Activated T-helper 17 cell treated with anti-CD3 and anti-CD28 coated beads, Interleukin-2, amount 50 U/mL, for 72 hours (primary cell): ENCODE measurements at regions not wholly inside any gene's neighbourhood (a gene's known extent, or its start where the extent isn't known, plus 50 kb on each side); places are given as distances from the start of the nearest gene placed in this dataset.

Experiments used
- ATAC-seq: fragments of 150-1000 bp; cut with Tn5 transposase; replicated peaks from 2 replicates; pipeline ENCODE4 v1.10.0; 2021; ENCODE audit warnings: mild to moderate bottlenecking, moderate library complexity
- H3K27ac Mint-ChIP-seq: one replicate; pipeline ENCODE4 v1.8.0; 2022; ENCODE audit warnings: mixed read lengths
- H3K27me3 Mint-ChIP-seq: one replicate; pipeline ENCODE4 v1.8.0; 2022; ENCODE audit warnings: mixed read lengths
- H3K36me3 Mint-ChIP-seq: one replicate; pipeline ENCODE4 v1.8.0; 2022; ENCODE audit warnings: low read depth, mild to moderate bottlenecking, mixed read lengths
- H3K4me1 Mint-ChIP-seq: one replicate; pipeline ENCODE4 v1.8.0; 2022; ENCODE audit warnings: mixed read lengths
- H3K4me3 Mint-ChIP-seq: one replicate; pipeline ENCODE4 v1.8.0; 2022; ENCODE audit warnings: mild to moderate bottlenecking, mixed read lengths
- H3K9me3 Mint-ChIP-seq: one replicate; pipeline ENCODE4 v1.8.0; 2022; ENCODE audit warnings: mixed read lengths

- Mint-ChIP-seq H3K27me3 (no peaks in the 10 kb centered on the region), H3K36me3 (no peaks in the 10 kb centered on the region), H3K4me1 (no peaks in the 10 kb centered on the region)
Observed at GRCh38 chr2:139165601-139166000, 385.4 kb upstream of the NXPH2 start.

DNA sequence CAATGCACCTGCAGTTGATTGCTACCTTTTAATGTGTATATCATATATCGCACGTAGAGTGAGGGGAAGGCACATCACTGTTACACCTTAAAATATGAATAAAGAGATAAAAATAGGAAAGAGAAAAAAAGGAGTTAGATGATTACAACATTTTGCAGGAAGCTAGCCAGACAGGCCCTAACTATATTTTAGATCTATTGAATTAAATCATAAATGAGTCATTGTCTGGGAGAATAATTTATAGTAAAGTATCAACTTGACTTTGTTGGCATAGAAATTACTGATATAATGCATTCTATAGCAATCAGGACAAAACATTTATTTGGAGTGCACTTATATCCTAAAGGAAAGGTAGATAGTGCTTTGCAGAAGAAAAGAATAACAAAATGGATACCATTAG, 384.9 kb upstream of the NXPH2 start:
- Mint-ChIP-seq H3K4me3 (no peak overlapping the region), H3K4me1 (no peaks in the 10 kb centered on the region), H3K9me3 (peaks cover 8% of the 10 kb centered on the region), H3K36me3 (no peaks in the 10 kb centered on the region), H3K27ac (no peak overlapping the region), H3K27me3 (no peaks in the 10 kb centered on the region)
- no peak for ATAC-seq

More at GRCh38 chr2:139165601-139166000, 385.4 kb upstream of the NXPH2 start:
- peaks cover 8% of the 10 kb centered on the region for H3K9me3 Mint-ChIP-seq
- no peak overlapping the region for H3K27ac Mint-ChIP-seq
- no peak for ATAC-seq
- H3K4me3 Mint-ChIP-seq: no peak overlapping the region

DNA sequence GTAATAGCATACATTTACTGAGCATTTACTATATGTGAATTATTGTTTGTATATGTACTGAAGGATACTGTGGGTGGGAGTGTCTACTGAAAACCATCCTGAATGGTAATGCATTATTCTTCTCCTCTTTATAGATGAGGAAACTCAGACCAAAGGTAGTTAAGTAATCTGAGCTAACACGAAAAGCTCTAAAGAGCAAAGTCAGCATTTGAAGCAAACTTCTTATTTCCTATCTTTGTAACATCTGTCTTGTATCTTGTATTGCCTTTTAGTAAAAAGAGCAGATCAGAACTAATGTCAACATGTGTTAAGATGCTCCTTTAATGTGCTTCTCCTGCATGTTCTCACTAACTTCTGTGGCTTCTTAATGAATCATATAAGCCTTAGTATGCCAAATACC, 382.8 kb upstream of the NXPH2 start:
- Mint-ChIP-seq H3K4me1 (no peaks in the 10 kb centered on the region), H3K27ac (no peak overlapping the region), H3K27me3 (no peaks in the 10 kb centered on the region), H3K9me3 (peaks cover 19% of the 10 kb centered on the region), H3K36me3 (no peaks in the 10 kb centered on the region), H3K4me3 (no peak overlapping the region)
- ATAC-seq: no peak

- H3K4me3 Mint-ChIP-seq: no peak overlapping the region
- H3K4me1 Mint-ChIP-seq: no peaks in the 10 kb centered on the region
- H3K9me3 Mint-ChIP-seq: peaks cover 20% of the 10 kb centered on the region
- no peaks in the 10 kb centered on the region for H3K36me3 Mint-ChIP-seq
- H3K27me3 Mint-ChIP-seq: no peaks in the 10 kb centered on the region
- no peak overlapping the region for H3K27ac Mint-ChIP-seq
- ATAC-seq: no peak
Observed at GRCh38 chr2:139162456-139162855, 382.3 kb upstream of the NXPH2 start.

DNA sequence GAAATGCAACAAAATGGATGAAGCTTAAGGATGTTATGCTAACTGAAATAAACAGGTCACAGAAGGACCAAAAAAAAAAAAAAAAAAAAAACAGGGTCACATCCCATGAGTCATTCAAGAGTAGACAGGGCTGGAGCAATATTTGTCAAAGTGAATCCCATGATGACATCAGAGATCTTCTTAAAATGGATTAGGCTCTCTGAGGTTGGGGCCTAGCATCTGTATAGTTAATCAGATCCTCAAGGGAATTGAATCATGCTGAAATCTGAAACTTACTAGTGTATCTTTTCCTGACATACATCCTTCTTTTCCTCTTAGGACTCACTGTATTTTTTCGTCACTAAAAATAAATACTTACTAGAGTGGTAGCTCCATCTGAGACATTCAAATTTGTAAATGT, 380.6 kb upstream of the NXPH2 start:
- ATAC-seq: no peak
- no peaks in the 10 kb centered on the region for H3K36me3 Mint-ChIP-seq
- H3K27me3 Mint-ChIP-seq: no peaks in the 10 kb centered on the region

GRCh38 chr2:139159177-139159576, 379.0 kb upstream of the NXPH2 start:
- no peaks in the 10 kb centered on the region for H3K4me1 Mint-ChIP-seq
- no peaks in the 10 kb centered on the region for H3K36me3 Mint-ChIP-seq
- no peak overlapping the region for H3K4me3 Mint-ChIP-seq
- ATAC-seq: no peak
- peaks cover 27% of the 10 kb centered on the region for H3K9me3 Mint-ChIP-seq
- H3K27me3 Mint-ChIP-seq: no peaks in the 10 kb centered on the region
- H3K27ac Mint-ChIP-seq: no peak overlapping the region

More for the DNA sequence above, 380.6 kb upstream of the NXPH2 start:
- Mint-ChIP-seq H3K4me1 (no peaks in the 10 kb centered on the region), H3K9me3 (peaks cover 26% of the 10 kb centered on the region), H3K27ac (no peak overlapping the region), H3K4me3 (no peak overlapping the region)

DNA sequence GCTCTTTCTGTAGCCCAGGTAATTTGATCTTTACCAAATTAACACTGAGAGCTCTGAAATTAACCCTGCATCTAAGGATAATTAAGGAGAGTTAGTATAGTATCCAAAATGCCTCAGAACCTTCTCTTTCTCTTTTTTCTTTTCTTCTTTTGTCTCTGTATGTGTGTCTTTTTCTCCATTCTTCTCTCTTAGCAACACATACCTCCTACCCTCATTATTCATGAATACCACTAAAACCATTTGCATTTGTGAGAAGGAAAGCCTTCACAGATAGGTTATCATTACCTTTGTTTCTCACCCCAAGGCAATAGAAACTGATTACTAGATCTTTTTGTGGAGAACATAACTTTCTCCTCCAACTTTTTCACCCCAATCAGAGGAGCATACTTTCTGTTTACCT, 376.5 kb upstream of the NXPH2 start:
- Mint-ChIP-seq H3K4me3 (no peak overlapping the region), H3K9me3 (peaks cover 22% of the 10 kb centered on the region)
- no peak for ATAC-seq

GRCh38 chr2:139155991-139156390, 375.8 kb upstream of the NXPH2 start:
- Mint-ChIP-seq H3K36me3 (no peaks in the 10 kb centered on the region), H3K4me1 (no peaks in the 10 kb centered on the region), H3K27ac (no peak overlapping the region), H3K9me3 (peaks cover 25% of the 10 kb centered on the region), H3K27me3 (no peaks in the 10 kb centered on the region), H3K4me3 (no peak overlapping the region)
- ATAC-seq: no peak

More for the DNA sequence above, 376.5 kb upstream of the NXPH2 start:
- H3K27me3 Mint-ChIP-seq: no peaks in the 10 kb centered on the region
- H3K36me3 Mint-ChIP-seq: no peaks in the 10 kb centered on the region
- no peaks in the 10 kb centered on the region for H3K4me1 Mint-ChIP-seq
- no peak overlapping the region for H3K27ac Mint-ChIP-seq

DNA sequence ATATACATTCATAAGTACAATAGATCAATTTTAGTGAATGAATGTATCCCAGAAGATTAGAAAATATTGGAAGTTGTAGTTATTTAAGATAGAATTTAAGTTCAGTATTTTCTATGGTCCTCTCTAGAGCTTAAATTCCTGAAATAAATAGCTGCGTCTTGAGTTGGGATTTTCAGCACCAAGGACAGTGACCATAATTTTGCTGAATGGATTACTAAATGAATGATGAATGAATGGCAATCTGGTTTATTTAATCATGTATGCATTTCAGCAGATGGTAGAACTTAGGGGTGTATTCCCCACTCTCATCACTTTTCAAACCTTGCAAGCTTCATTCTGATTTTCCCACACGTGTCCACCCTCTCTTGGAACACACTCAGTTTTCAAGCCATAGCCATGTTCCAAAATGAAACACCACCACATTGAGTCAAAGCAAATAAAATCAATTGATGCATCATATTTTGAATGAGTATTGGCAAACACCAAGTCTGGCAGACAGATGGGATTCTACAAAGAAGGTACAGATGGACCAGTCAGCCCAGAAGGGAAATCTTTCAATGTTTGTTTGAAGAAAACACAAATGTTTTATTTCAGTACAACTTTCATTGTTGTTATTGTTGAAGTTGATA, 362.2 kb upstream of the NXPH2 start:
- ATAC-seq: no peak
- no peaks in the 10 kb centered on the region for H3K4me1 Mint-ChIP-seq
- H3K9me3 Mint-ChIP-seq: peaks cover 15% of the 10 kb centered on the region
- no peaks in the 10 kb centered on the region for H3K27me3 Mint-ChIP-seq
- H3K36me3 Mint-ChIP-seq: no peaks in the 10 kb centered on the region
- no peak overlapping the region for H3K4me3 Mint-ChIP-seq
- no peak overlapping the region for H3K27ac Mint-ChIP-seq

DNA sequence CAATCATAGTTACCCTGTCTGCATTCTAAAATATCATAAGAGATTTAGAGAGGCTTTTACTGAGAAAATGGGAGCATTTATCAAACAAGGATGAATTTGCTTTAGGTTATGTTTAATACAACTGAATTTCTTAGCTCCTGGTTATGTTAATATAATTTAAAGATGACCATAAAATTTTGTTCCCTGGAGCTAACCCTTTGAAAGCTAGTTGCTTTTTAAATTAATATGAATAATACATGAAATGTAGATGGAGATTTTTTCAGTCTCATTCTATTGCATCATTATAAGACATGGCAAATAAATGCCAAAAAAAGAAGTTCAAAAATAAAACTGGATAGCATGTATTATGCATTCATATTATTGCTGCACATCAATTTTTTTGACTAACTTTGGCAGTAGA, 344.1 kb upstream of the NXPH2 start:
- ATAC-seq: no peak
- Mint-ChIP-seq H3K4me1 (no peaks in the 10 kb centered on the region), H3K27ac (no peak overlapping the region), H3K4me3 (no peak overlapping the region), H3K9me3 (peaks cover 14% of the 10 kb centered on the region), H3K27me3 (no peaks in the 10 kb centered on the region), H3K36me3 (no peaks in the 10 kb centered on the region)

GRCh38 chr2:139123795-139124194, 343.6 kb upstream of the NXPH2 start:
- Mint-ChIP-seq H3K27ac (no peak overlapping the region), H3K4me3 (no peak overlapping the region), H3K36me3 (no peaks in the 10 kb centered on the region), H3K4me1 (no peaks in the 10 kb centered on the region), H3K9me3 (peaks cover 14% of the 10 kb centered on the region), H3K27me3 (no peaks in the 10 kb centered on the region)
- no peak for ATAC-seq

DNA sequence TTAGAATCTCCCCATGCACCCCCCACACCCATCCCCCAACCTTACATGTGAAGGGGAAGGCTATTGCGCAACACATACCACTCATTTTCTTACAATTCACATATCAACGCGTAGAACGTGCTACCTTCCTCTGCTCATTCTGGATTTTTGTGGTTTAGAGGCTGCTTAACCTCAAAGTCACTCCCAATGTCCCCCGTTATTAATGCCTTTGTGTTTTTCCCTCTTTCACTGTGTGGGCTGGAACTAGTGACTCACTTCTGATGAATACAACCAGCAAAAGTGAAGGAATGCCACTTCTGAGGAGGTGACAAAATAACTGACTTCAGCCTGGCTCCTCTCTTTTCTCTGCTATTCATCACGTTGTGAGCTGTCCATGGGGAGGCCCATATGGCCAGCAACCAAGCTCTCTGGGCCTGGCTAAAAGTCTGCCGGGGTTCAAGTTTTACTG, 342.5 kb upstream of the NXPH2 start:
- no peaks in the 10 kb centered on the region for H3K27me3 Mint-ChIP-seq
- no peak overlapping the region for H3K27ac Mint-ChIP-seq
- H3K4me3 Mint-ChIP-seq: no peak overlapping the region
- ATAC-seq: no peak
- H3K9me3 Mint-ChIP-seq: peaks cover 10% of the 10 kb centered on the region
- no peaks in the 10 kb centered on the region for H3K36me3 Mint-ChIP-seq
- H3K4me1 Mint-ChIP-seq: no peaks in the 10 kb centered on the region

GRCh38 chr2:139099721-139100120, 319.5 kb upstream of the NXPH2 start:
- peaks cover 20% of the 10 kb centered on the region for H3K9me3 Mint-ChIP-seq
- no peak for ATAC-seq
- H3K27ac Mint-ChIP-seq: no peak overlapping the region
- H3K4me3 Mint-ChIP-seq: no peak overlapping the region
- no peaks in the 10 kb centered on the region for H3K4me1 Mint-ChIP-seq
- no peaks in the 10 kb centered on the region for H3K36me3 Mint-ChIP-seq
- no peaks in the 10 kb centered on the region for H3K27me3 Mint-ChIP-seq

DNA sequence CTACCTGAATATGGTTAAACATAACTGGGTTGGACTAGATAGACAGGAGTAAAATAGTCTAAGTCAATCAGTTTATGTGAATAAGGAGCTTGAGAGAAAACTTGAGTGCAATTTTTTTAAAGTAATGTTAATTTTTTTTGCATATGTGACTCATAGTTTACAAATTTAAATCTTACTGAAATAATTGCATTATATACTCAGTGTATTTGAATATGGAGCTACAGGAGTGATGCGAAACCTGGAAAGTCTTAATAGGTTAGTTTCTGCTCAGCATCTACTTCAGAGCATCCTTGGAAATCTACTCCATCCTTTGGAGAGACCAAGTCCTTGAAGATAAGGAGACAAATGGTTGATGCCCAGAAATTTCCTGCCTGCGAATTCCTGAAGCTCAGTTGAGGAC, 318.8 kb upstream of the NXPH2 start:
- H3K9me3 Mint-ChIP-seq: peaks cover 20% of the 10 kb centered on the region
- H3K4me3 Mint-ChIP-seq: no peak overlapping the region
- no peaks in the 10 kb centered on the region for H3K36me3 Mint-ChIP-seq
- no peaks in the 10 kb centered on the region for H3K4me1 Mint-ChIP-seq
- H3K27me3 Mint-ChIP-seq: no peaks in the 10 kb centered on the region
- no peak overlapping the region for H3K27ac Mint-ChIP-seq
- no peak for ATAC-seq

DNA sequence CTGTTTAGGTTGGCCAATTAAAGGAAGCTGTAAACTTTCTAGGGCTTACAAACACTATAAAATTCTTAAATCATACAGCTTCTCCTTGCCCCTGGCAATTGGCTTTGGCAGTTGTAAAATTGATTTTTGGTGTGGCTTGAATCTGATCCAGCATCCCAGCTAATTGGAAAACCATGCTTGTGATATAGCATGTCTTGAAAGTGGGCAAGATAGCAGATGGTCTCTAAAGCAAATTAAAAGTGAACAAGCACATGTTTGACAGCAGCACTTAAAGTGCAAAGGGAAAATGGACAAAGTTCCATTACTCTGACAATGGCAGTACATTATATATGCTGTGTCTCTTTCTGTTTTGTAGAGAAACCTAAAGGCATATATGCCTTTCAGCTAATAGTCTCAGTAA, 302.9 kb upstream of the NXPH2 start:
- Mint-ChIP-seq H3K27me3 (no peaks in the 10 kb centered on the region), H3K9me3 (peaks cover 10% of the 10 kb centered on the region), H3K27ac (no peak overlapping the region), H3K36me3 (no peaks in the 10 kb centered on the region), H3K4me3 (no peak overlapping the region), H3K4me1 (no peaks in the 10 kb centered on the region)
- no peak for ATAC-seq

- Mint-ChIP-seq H3K36me3 (no peaks in the 10 kb centered on the region), H3K9me3 (no peaks in the 10 kb centered on the region), H3K27ac (no peak overlapping the region), H3K27me3 (no peaks in the 10 kb centered on the region), H3K4me3 (no peak overlapping the region), H3K4me1 (no peaks in the 10 kb centered on the region)
- no peak for ATAC-seq
Observed at GRCh38 chr2:139080244-139080643, 300.1 kb upstream of the NXPH2 start.
